ENCODE measurements at regions not wholly inside any gene's neighbourhood (a gene's known extent, or its start where the extent isn't known, plus 50 kb on each side); places are given as distances from the start of the nearest gene placed in this dataset.

DNA sequence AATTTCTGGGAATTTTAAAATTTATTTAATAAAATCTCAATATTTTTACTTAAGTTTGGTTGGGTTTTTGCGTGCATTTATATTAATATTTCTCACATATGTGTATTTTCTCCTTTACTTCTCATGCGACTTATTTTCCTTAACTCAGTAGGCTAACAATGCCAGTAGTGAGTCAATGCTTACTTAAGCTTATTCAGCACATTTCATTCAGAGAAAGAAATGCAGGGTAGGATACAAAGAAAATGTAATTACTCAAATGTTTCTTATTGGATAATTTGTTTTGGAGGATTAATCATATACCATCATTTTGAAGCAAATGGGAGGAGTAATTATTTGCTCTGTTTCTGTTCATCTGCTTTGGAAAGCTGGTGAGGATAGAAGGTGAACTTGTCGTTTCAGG, 623.5 kb downstream of the POM121L12 start:
- TF ChIP-seq, protein P1, sequence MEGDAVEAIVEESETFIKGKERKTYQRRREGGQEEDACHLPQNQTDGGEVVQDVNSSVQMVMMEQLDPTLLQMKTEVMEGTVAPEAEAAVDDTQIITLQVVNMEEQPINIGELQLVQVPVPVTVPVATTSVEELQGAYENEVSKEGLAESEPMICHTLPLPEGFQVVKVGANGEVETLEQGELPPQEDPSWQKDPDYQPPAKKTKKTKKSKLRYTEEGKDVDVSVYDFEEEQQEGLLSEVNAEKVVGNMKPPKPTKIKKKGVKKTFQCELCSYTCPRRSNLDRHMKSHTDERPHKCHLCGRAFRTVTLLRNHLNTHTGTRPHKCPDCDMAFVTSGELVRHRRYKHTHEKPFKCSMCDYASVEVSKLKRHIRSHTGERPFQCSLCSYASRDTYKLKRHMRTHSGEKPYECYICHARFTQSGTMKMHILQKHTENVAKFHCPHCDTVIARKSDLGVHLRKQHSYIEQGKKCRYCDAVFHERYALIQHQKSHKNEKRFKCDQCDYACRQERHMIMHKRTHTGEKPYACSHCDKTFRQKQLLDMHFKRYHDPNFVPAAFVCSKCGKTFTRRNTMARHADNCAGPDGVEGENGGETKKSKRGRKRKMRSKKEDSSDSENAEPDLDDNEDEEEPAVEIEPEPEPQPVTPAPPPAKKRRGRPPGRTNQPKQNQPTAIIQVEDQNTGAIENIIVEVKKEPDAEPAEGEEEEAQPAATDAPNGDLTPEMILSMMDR (conservative IDR thresholded peaks at IDR 0.05; ENCODE audit: low read depth, low read length), result no peak
- TF ChIP-seq EZH2 (IDR thresholded peaks at IDR 0.05; ENCODE audit: low read length, unreplicated experiment), result no peak
